ENCODE measurements at regions not wholly inside any gene's neighbourhood (a gene's known extent, or its start where the extent isn't known, plus 50 kb on each side); places are given as distances from the start of the nearest gene placed in this dataset.

DNA sequence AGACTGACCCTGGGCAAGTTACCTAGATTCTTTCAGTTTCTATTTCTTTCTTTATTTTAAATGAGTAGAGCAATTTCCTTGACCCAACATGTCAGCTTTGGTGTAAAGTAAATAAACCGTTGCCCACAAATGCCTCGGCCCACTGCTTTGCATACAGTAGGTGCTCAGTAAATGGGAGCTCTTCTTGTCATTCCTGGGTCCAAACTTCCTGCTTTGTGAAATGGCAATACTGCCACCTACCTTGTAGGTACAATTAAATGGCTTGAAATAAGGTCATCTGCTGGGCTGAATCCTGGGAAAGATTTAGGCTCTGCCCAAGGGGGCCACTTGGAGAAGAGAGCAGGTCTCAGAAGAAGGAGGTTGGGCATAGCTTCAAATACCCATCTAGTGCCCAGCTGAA is 253.0 kb downstream of the HS3ST3B1 start:
- POLR2A ChIA-PET = no interaction called here
- H3K27ac ChIP-seq (ENCODE audit: low read depth, low read length) = no peak overlapping the region

DNA sequence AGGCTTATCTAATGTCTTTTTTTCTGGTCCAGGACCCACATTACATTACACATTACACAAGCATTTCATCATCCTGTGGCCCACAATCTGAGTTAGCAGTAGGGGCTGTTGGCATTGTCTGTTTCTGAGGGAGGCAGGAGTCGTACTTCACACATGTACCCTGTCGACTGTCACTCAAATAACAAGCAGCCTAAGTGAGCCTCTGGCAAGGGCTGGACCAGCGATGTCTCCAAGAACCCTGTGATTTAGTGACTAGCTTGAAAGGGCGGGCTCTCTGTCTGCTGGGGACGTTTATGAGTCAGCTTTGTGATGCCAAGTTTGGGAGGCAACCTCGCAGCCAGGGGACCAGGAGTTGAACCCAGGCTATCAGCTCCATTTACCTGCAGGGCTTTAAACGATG is 251.4 kb downstream of the HS3ST3B1 start:
- Histone ChIP-seq H3K36me3 (ENCODE audit: control insufficient read depth in 1 of 2, insufficient read depth in 2 of 2, low read length in 2 of 2) (no peaks in the 10 kb centered on the region), H3K79me2 (ENCODE audit: insufficient read depth, low read length) (no peaks in the 10 kb centered on the region), H3K4me3 (replicated peaks in 1 of 2; ENCODE audit: low read depth in 1 of 2, low read length in 2 of 2) (no peak overlapping the region), H3K9ac (ENCODE audit: low read length) (no peak overlapping the region), H3K4me2 (ENCODE audit: low read length) (no peak overlapping the region), H3K27ac (ENCODE audit: low read depth, low read length) (no peak overlapping the region), H3K9me3 (ENCODE audit: control insufficient read depth in 1 of 2, insufficient read depth in 1 of 2, low read depth in 1 of 2, low read length in 2 of 2) (peaks cover 0 to 9% of the 10 kb centered on the region in 2 experiments; a peak in 1 of 4 replicates), H3K4me1 (ENCODE audit: control insufficient read depth in 1 of 2, insufficient read depth in 2 of 2, low read length in 2 of 2) (no peaks in the 10 kb centered on the region), H3K27me3 (ENCODE audit: insufficient read depth, low read length) (no peaks in the 10 kb centered on the region), H2AFZ (ENCODE audit: low read depth, low read length, poor library complexity, severe bottlenecking) (no peak overlapping the region), H4K20me1 (ENCODE audit: insufficient read depth) (no peaks in the 10 kb centered on the region), H3K9me2 (ENCODE audit: insufficient read depth) (no peaks in the 10 kb centered on the region)
- BruUV-seq (replicated peaks) = no TSS peak
- no peak for ATAC-seq
- ChIA-PET RAD21 (ENCODE audit: low non-redundant PET in 1 of 2, low total read pairs in 2 of 2, uncharacterized antibody in 2 of 2, unreplicated experiment in 2 of 2) (no interaction called here), CTCF (no interaction called here), POLR2A (no interaction called here)
- no peak for DNase-seq (ENCODE audit: low read depth, low spot score)
- intact Hi-C loops (cut with micrococcal nuclease) = no loop called here
- TF ChIP-seq ZFX (IDR thresholded peaks at IDR 0.05) (no peak), CBX3 (IDR thresholded peaks at IDR 0.05; ENCODE audit: low read depth) (no peak), RAD21 (IDR thresholded peaks at IDR 0.05; ENCODE audit: low read depth) (no peak), POLR2A (IDR thresholded peaks at IDR 0.05; ENCODE audit: borderline replicate concordance, extremely low read depth, insufficient read depth, insufficient read length) (no peak), EZH2 (IDR thresholded peaks at IDR 0.05) (no peak), TCF7L2 (IDR thresholded peaks at IDR 0.05; ENCODE audit: borderline replicate concordance, extremely low read depth, insufficient read depth, insufficient read length) (no peak), ZNF274 (IDR thresholded peaks at IDR 0.05; ENCODE audit: low read depth, low read length) (no peak)
- TF ChIP-seq, protein P1, sequence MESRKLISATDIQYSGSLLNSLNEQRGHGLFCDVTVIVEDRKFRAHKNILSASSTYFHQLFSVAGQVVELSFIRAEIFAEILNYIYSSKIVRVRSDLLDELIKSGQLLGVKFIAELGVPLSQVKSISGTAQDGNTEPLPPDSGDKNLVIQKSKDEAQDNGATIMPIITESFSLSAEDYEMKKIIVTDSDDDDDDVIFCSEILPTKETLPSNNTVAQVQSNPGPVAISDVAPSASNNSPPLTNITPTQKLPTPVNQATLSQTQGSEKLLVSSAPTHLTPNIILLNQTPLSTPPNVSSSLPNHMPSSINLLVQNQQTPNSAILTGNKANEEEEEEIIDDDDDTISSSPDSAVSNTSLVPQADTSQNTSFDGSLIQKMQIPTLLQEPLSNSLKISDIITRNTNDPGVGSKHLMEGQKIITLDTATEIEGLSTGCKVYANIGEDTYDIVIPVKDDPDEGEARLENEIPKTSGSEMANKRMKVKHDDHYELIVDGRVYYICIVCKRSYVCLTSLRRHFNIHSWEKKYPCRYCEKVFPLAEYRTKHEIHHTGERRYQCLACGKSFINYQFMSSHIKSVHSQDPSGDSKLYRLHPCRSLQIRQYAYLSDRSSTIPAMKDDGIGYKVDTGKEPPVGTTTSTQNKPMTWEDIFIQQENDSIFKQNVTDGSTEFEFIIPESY (IDR thresholded peaks at IDR 0.05; ENCODE audit: extremely low read depth, insufficient replicate concordance, low read length) = no peak
- TF ChIP-seq, protein P2, sequence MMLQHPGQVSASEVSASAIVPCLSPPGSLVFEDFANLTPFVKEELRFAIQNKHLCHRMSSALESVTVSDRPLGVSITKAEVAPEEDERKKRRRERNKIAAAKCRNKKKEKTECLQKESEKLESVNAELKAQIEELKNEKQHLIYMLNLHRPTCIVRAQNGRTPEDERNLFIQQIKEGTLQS (IDR thresholded peaks at IDR 0.05) = no peak
- TF ChIP-seq, protein P3, sequence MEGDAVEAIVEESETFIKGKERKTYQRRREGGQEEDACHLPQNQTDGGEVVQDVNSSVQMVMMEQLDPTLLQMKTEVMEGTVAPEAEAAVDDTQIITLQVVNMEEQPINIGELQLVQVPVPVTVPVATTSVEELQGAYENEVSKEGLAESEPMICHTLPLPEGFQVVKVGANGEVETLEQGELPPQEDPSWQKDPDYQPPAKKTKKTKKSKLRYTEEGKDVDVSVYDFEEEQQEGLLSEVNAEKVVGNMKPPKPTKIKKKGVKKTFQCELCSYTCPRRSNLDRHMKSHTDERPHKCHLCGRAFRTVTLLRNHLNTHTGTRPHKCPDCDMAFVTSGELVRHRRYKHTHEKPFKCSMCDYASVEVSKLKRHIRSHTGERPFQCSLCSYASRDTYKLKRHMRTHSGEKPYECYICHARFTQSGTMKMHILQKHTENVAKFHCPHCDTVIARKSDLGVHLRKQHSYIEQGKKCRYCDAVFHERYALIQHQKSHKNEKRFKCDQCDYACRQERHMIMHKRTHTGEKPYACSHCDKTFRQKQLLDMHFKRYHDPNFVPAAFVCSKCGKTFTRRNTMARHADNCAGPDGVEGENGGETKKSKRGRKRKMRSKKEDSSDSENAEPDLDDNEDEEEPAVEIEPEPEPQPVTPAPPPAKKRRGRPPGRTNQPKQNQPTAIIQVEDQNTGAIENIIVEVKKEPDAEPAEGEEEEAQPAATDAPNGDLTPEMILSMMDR (IDR thresholded peaks at IDR 0.05 in 2 of 3, conservative IDR thresholded peaks at IDR 0.05 in 1 of 3; ENCODE audit: borderline replicate concordance in 1 of 3, insufficient read depth in 1 of 3, low read depth in 2 of 3, low read length in 2 of 3) = no peak

More for the DNA sequence above, 253.0 kb downstream of the HS3ST3B1 start:
- intact Hi-C loops (cut with micrococcal nuclease) = no loop called here
- DNase-seq (ENCODE audit: low read depth, low spot score) (no peak), ATAC-seq (no peak)
- RAD21 ChIA-PET (ENCODE audit: low non-redundant PET in 1 of 2, low total read pairs in 2 of 2, uncharacterized antibody in 2 of 2, unreplicated experiment in 2 of 2) = no interaction called here
- H3K4me2 ChIP-seq (ENCODE audit: low read length) = no peak overlapping the region
- no peaks in the 10 kb centered on the region for H3K27me3 ChIP-seq (ENCODE audit: insufficient read depth, low read length)
- H3K4me1 ChIP-seq (ENCODE audit: control insufficient read depth in 1 of 2, insufficient read depth in 2 of 2, low read length in 2 of 2) = no peaks in the 10 kb centered on the region
- no peak overlapping the region for H3K4me3 ChIP-seq (replicated peaks in 1 of 2; ENCODE audit: low read depth in 1 of 2, low read length in 2 of 2)
- peaks cover 0 to 5% of the 10 kb centered on the region in 2 experiments; a peak in 1 of 4 replicates for H3K9me3 ChIP-seq (ENCODE audit: control insufficient read depth in 1 of 2, insufficient read depth in 1 of 2, low read depth in 1 of 2, low read length in 2 of 2)
- no peaks in the 10 kb centered on the region for H3K79me2 ChIP-seq (ENCODE audit: insufficient read depth, low read length)
- TF ChIP-seq EZH2phosphoT487 (IDR thresholded peaks at IDR 0.05; ENCODE audit: borderline replicate concordance) = no peak
- no peak for TF ChIP-seq POLR2AphosphoS5 (IDR thresholded peaks at IDR 0.05; ENCODE audit: low read depth, low read length)
- TF ChIP-seq, protein P3 (IDR thresholded peaks at IDR 0.05 in 2 of 3, conservative IDR thresholded peaks at IDR 0.05 in 1 of 3; ENCODE audit: borderline replicate concordance in 1 of 3, insufficient read depth in 1 of 3, low read depth in 2 of 3, low read length in 2 of 3) = no peak
- no peak for TF ChIP-seq RAD21 (IDR thresholded peaks at IDR 0.05; ENCODE audit: low read depth)
- no peak for TF ChIP-seq ELF1 (IDR thresholded peaks at IDR 0.05; ENCODE audit: borderline replicate concordance, low read depth)
- no peak for TF ChIP-seq EGR1 (IDR thresholded peaks at IDR 0.05; ENCODE audit: low read depth)
- TF ChIP-seq CBX3 (IDR thresholded peaks at IDR 0.05; ENCODE audit: low read depth) = no peak
- no peak overlapping the region for H3K9ac ChIP-seq (ENCODE audit: low read length)
- H3K36me3 ChIP-seq (ENCODE audit: control insufficient read depth in 1 of 2, insufficient read depth in 2 of 2, low read length in 2 of 2) = no peaks in the 10 kb centered on the region
- no peaks in the 10 kb centered on the region for H4K20me1 ChIP-seq (ENCODE audit: insufficient read depth)
- CTCF ChIA-PET = no interaction called here
- BruUV-seq (replicated peaks) = no TSS peak
- no peaks in the 10 kb centered on the region for H3K9me2 ChIP-seq (ENCODE audit: insufficient read depth)
- no peak overlapping the region for H2AFZ ChIP-seq (ENCODE audit: low read depth, low read length, poor library complexity, severe bottlenecking)
